ENCODE measurements at regions not wholly inside any gene's neighbourhood (a gene's known extent, or its start where the extent isn't known, plus 50 kb on each side); places are given as distances from the start of the nearest gene placed in this dataset.
"Not testable (repeated sequence)": the region's sequence is repeated elsewhere in the genome, so short reads cannot be mapped to it uniquely, and the experiment has no call there.

DNA sequence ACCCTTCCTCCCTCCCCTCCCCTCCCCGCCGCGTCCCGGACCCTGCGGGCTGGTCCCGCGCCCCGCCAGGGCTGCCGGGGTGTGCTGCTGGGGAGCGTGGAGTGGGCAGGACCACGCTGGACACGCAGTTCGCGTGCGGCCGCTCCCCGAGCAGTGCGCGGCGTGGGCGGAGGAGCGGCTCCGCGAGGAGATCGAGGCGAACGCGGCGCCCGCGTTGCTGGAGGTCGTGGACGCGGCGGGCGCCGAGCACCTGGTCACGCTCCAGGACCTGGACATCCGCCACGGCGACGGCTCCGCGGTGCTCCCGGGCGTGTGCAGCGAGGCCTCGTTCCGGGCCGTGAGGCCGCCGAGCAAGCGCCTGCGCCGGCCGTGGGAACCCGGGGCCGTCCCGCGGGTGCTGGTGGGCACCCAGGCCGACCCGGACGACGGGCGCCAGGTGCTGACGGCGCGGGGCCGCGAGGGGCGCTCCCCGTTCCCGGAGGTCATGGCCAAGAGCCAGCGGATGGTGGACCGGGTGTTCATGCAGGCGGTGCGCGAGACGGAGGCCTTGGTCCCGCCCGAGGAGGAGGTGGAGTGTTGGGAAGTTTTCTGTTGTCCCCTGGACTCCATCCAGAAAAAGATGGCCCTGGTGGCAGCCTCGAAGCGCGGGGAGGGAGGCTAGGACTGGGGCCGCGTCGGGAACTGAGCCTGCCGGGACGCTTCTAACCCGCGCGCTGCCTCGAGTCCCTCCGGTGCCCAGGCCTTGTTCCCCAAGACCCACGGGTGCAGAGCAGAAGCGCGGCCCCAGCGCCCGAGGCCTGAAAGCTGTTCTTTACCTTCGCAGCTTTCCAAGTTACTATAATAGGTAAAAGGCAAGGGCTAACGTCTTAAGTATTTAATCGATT is 54.7 kb upstream of the EIF5 start:
- H3K4me3 ChIP-seq (ENCODE audit: low read depth in 1 of 5, low read length in 5 of 5) = peak overlapping the region in 4 of 5 donors; percentile 17 to 49 (median 40)
- H3K27me3 ChIP-seq (ENCODE audit: control insufficient read depth in 5 of 5, insufficient read depth in 4 of 5, low read length in 5 of 5) = peaks cover 6 to 40% (median 21%) of the 10 kb centered on the region in 5 donors
- no peak overlapping the region for H3K27ac ChIP-seq (ENCODE audit: low read depth, low read length)
- no peaks in the 10 kb centered on the region for H3K36me3 ChIP-seq (ENCODE audit: control insufficient read depth in 5 of 5, insufficient read depth in 5 of 5, low read length in 5 of 5)
- peaks cover 0 to 9% (median 6%) of the 10 kb centered on the region in 5 donors for H3K4me1 ChIP-seq (ENCODE audit: control insufficient read depth in 5 of 5, insufficient read depth in 5 of 5, low read length in 5 of 5)
- H3K9ac ChIP-seq (ENCODE audit: low read length in 5 of 5) = peak overlapping the region in 1 of 5 donors; percentile 20
- H3K9me3 ChIP-seq (ENCODE audit: control insufficient read depth in 5 of 5, low read length in 5 of 5) = peaks cover 0 to 3% (median 0%) of the 10 kb centered on the region in 5 donors

DNA sequence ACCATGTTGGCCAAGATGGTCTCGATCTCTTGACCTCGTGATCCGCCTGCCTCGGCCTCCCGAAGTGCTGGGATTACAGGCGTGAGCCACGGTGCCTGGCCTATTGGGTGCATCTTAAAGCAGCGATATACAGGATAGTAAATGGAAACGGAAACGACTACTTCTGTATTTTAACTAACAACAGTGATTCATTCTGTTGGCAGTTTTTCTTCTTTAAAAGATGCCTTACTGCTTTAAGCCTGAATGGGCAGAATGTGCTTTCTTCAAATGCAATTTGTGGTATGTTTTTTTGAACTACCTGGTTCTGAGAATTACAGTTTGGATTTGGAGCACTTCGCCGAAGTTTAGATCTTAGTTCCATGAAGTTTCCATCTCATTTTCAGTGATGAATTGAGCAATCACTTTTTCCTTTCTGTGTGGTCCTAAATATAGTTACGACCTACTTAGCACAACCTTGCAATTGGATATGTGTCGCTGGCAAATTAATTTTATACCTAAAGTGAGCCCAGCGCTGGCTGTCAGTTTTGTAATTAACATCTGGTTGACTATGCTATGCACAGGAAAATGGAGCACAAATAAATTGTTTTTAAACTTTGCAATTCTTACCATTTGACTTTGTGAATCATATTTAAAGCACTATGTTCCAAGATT is 53.6 kb upstream of the EIF5 start:
- peaks cover 4 to 33% (median 17%) of the 10 kb centered on the region in 5 donors for H3K27me3 ChIP-seq (ENCODE audit: control insufficient read depth in 5 of 5, insufficient read depth in 4 of 5, low read length in 5 of 5)
- no peak overlapping the region for H3K27ac ChIP-seq (ENCODE audit: low read depth, low read length)

DNA sequence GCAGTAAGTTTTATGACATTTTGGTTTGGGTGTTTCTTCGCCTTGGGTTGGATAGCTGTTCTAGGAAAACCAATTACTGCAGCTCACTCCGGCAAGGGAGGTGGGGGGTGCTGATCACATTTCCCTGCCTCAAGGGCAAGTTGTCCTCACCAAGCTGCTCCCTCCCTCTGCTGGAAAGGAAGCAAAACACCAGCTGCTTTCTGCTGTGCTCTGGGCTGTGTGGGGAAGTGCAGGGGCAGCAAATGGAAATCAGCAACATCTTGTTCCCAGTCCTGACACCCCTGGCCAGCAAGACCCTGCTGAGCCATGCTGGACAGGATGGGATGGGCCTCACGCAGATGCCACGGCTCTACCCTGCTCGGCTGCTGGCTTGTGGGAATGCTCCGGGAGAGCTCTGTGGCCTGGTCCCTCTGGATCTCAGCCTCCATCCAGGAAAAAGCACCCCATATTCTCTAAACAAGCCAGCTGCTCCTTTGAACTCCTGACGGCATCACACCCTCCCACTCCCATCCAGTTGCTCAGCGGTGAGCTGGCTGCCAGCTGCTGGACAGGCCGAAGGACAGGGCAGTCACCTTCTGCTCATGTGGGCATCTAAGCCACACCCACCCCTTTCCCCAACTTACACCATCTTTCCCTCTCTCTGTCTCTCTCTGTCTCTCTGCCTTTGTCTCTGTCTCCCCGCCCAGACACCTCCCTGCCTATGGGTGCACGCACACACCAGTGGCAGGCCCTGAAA is 52.4 kb upstream of the EIF5 start:
- Histone ChIP-seq H3K4me3 (ENCODE audit: low read depth in 1 of 5, low read length in 5 of 5) (no peak overlapping the region), H3K27ac (ENCODE audit: low read depth, low read length) (no peak overlapping the region), H3K9me3 (ENCODE audit: control insufficient read depth in 5 of 5, low read length in 5 of 5) (peaks cover 0 to 3% (median 0%) of the 10 kb centered on the region in 5 donors), H3K9ac (ENCODE audit: low read length in 5 of 5) (no peak overlapping the region), H3K36me3 (ENCODE audit: control insufficient read depth in 5 of 5, insufficient read depth in 5 of 5, low read length in 5 of 5) (no peaks in the 10 kb centered on the region), H3K4me1 (ENCODE audit: control insufficient read depth in 5 of 5, insufficient read depth in 5 of 5, low read length in 5 of 5) (peaks cover 0 to 8% (median 6%) of the 10 kb centered on the region in 5 donors), H3K27me3 (ENCODE audit: control insufficient read depth in 5 of 5, insufficient read depth in 4 of 5, low read length in 5 of 5) (peaks cover 0 to 27% (median 14%) of the 10 kb centered on the region in 5 donors)

More for the DNA sequence above, 53.6 kb upstream of the EIF5 start:
- Histone ChIP-seq H3K4me3 (ENCODE audit: low read depth in 1 of 5, low read length in 5 of 5) (no peak overlapping the region), H3K36me3 (ENCODE audit: control insufficient read depth in 5 of 5, insufficient read depth in 5 of 5, low read length in 5 of 5) (no peaks in the 10 kb centered on the region), H3K4me1 (ENCODE audit: control insufficient read depth in 5 of 5, insufficient read depth in 5 of 5, low read length in 5 of 5) (peaks cover 0 to 8% (median 6%) of the 10 kb centered on the region in 5 donors), H3K9me3 (ENCODE audit: control insufficient read depth in 5 of 5, low read length in 5 of 5) (peaks cover 0 to 3% (median 0%) of the 10 kb centered on the region in 5 donors), H3K9ac (ENCODE audit: low read length in 5 of 5) (no peak overlapping the region)

DNA sequence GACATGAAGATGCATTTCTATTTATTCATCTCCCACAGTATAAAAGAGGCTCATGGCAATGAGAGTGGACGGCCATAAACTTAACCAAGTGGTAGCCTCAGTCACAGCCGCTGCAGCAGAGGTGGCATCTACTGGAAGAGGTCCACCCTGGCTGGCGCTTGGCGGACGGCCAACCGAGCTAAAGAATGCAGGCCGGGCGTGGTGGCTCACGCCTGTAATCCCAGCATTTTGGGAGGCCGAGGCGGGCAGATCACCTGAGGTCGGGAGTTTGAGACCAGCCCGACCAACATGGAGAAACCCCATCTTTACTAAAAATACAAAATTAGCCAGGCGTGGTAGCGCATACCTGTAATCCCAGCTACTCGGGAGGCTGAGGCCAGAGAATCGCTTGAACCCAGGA is 51.7 kb upstream of the EIF5 start:
- not testable (repeated sequence) for H3K27ac ChIP-seq (ENCODE audit: low read depth, low read length); H3K9me3 ChIP-seq (ENCODE audit: control insufficient read depth in 5 of 5, low read length in 5 of 5); H3K9ac ChIP-seq (ENCODE audit: low read length in 5 of 5); H3K4me1 ChIP-seq (ENCODE audit: control insufficient read depth in 5 of 5, insufficient read depth in 5 of 5, low read length in 5 of 5); H3K36me3 ChIP-seq (ENCODE audit: control insufficient read depth in 5 of 5, insufficient read depth in 5 of 5, low read length in 5 of 5); H3K4me3 ChIP-seq (ENCODE audit: low read depth in 1 of 5, low read length in 5 of 5)
- H3K27me3 ChIP-seq (ENCODE audit: control insufficient read depth in 5 of 5, insufficient read depth in 4 of 5, low read length in 5 of 5) = peaks cover 1 to 30% (median 20%) of the 10 kb centered on the region in 5 donors

DNA sequence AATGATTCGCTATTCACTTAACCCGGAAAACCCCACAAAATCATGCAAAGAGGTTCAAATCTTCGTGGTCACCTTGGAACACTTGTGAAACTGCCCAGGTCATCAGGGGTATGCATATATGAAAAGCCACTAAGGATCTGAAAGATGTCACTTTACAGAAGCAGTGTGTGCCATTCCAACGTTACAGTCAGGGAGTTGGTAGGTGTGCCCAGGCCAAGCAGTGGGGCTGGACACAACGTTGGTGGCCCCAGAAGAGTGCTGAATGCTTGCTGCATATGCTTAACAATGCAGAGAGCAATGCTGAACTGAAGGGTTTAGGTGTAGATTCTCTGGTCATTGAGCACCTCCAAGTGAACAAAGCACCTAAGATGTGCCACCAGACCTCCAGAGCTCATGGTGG is 51.1 kb upstream of the EIF5 start:
- H3K9me3 ChIP-seq (ENCODE audit: control insufficient read depth in 5 of 5, low read length in 5 of 5) = peaks cover 0 to 3% (median 0%) of the 10 kb centered on the region in 5 donors
- peaks cover 0 to 8% (median 6%) of the 10 kb centered on the region in 5 donors for H3K4me1 ChIP-seq (ENCODE audit: control insufficient read depth in 5 of 5, insufficient read depth in 5 of 5, low read length in 5 of 5)
- no peak overlapping the region for H3K27ac ChIP-seq (ENCODE audit: low read depth, low read length)
- H3K4me3 ChIP-seq (ENCODE audit: low read depth in 1 of 5, low read length in 5 of 5) = no peak overlapping the region
- no peak overlapping the region for H3K9ac ChIP-seq (ENCODE audit: low read length in 5 of 5)
- no peaks in the 10 kb centered on the region for H3K36me3 ChIP-seq (ENCODE audit: control insufficient read depth in 5 of 5, insufficient read depth in 5 of 5, low read length in 5 of 5)
- H3K27me3 ChIP-seq (ENCODE audit: control insufficient read depth in 5 of 5, insufficient read depth in 4 of 5, low read length in 5 of 5) = peaks cover 7 to 29% (median 16%) of the 10 kb centered on the region in 5 donors

DNA sequence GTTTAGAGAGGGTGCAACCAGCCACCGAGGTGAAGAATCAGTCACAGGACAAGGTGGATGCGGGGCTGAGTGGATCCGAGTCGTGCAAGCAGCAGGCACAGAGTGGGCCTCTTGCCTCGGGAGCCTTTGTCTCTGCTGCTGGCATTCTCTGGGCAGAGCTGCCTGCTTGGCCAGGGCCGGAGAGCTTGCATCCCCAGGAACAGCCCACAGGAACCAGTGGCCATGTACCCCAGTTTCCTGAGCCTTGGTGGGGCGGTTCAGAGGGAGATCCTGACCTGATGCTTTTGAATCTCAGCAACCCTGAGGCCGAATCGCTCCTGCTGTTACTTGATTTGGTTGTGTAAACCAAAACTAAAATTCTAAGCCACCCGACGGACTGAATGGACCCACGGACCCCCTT is 50.1 kb upstream of the EIF5 start:
- no peak overlapping the region for H3K9ac ChIP-seq (ENCODE audit: low read length in 5 of 5)
- H3K27ac ChIP-seq (ENCODE audit: low read depth, low read length) = no peak overlapping the region
- H3K36me3 ChIP-seq (ENCODE audit: control insufficient read depth in 5 of 5, insufficient read depth in 5 of 5, low read length in 5 of 5) = no peaks in the 10 kb centered on the region
- no peak overlapping the region for H3K4me3 ChIP-seq (ENCODE audit: low read depth in 1 of 5, low read length in 5 of 5)
- H3K4me1 ChIP-seq (ENCODE audit: control insufficient read depth in 5 of 5, insufficient read depth in 5 of 5, low read length in 5 of 5) = peaks cover 0 to 8% (median 3%) of the 10 kb centered on the region in 5 donors
- H3K27me3 ChIP-seq (ENCODE audit: control insufficient read depth in 5 of 5, insufficient read depth in 4 of 5, low read length in 5 of 5) = peaks cover 7 to 26% (median 12%) of the 10 kb centered on the region in 5 donors
- no peaks in the 10 kb centered on the region for H3K9me3 ChIP-seq (ENCODE audit: control insufficient read depth in 5 of 5, low read length in 5 of 5)

Measured in subcutaneous abdominal adipose tissue (tissue), 5 donors.